IMR-90 (cell line): ENCODE measurements at regions not wholly inside any gene's neighbourhood (a gene's known extent, or its start where the extent isn't known, plus 50 kb on each side); places are given as distances from the start of the nearest gene placed in this dataset.

ENCODE experiments used
- CHD1 ChIP-seq: IDR thresholded peaks from 2 replicates; pipeline ENCODE4 v1.6.1; 2012; ENCODE audit warnings: low read depth, low read length, improper control_type of control experiment
- CTCF ChIP-seq: conservative IDR thresholded peaks from 2 replicates; pipeline ENCODE4 v1.5.1; 2012; ENCODE audit warnings: mild to moderate bottlenecking, low read depth, low read length, improper control_type of control experiment
- ELK1 ChIP-seq: fragments of 150-350 bp; IDR thresholded peaks from 2 replicates; pipeline ENCODE4 v1.6.1; 2016; ENCODE audit warnings: low read depth, mild to moderate bottlenecking, low read length, moderate library complexity, borderline replicate concordance
- FOS ChIP-seq: fragments of 150-350 bp; IDR thresholded peaks from 2 replicates; pipeline ENCODE4 v1.6.1; 2016; ENCODE audit warnings: low read depth, low read length
- NFE2L2 ChIP-seq: fragments of 150-350 bp; IDR thresholded peaks from 2 replicates; pipeline ENCODE4 v1.6.1; 2016; ENCODE audit warnings: low read depth, mild to moderate bottlenecking, low read length
- POLR2A ChIP-seq: IDR thresholded peaks from 2 replicates; pipeline ENCODE4 v1.6.1; 2012; ENCODE audit warnings: mild to moderate bottlenecking, low read depth, low read length
- RAD21 ChIP-seq: IDR thresholded peaks from 2 replicates; pipeline ENCODE4 v1.6.1; 2012; ENCODE audit warnings: low read length, improper control_type of control experiment
- RCOR1 ChIP-seq: IDR thresholded peaks from 2 replicates; pipeline ENCODE4 v1.6.1; 2012; ENCODE audit warnings: mild to moderate bottlenecking, low read length, improper control_type of control experiment; ENCODE audit not compliant: insufficient replicate concordance
- SMC3 ChIP-seq: fragments of 150-350 bp; IDR thresholded peaks from 2 replicates; pipeline ENCODE4 v1.6.1; 2016; ENCODE audit warnings: low read depth, mild to moderate bottlenecking, antibody characterized with exemption, low read length, moderate library complexity
- USF2 ChIP-seq: fragments of 150-350 bp; IDR thresholded peaks from 2 replicates; pipeline ENCODE4 v1.6.1; 2017; ENCODE audit warnings: mild to moderate bottlenecking, antibody characterized with exemption, low read length, low read depth

GRCh38 chr13:69243366-69243765 is 864.3 kb upstream of the ATXN8OS start:
- TF ChIP-seq ELK1: no peak
- TF ChIP-seq CTCF: no peak
- TF ChIP-seq SMC3: no peak
- TF ChIP-seq RAD21: no peak
- no peak for TF ChIP-seq NFE2L2
- TF ChIP-seq POLR2A: no peak
- no peak for TF ChIP-seq FOS
- no peak for TF ChIP-seq CHD1
- TF ChIP-seq USF2: no peak
- no peak for TF ChIP-seq RCOR1
